Right lobe of liver (tissue), 4 donors: ENCODE measurements at regions not wholly inside any gene's neighbourhood (a gene's known extent, or its start where the extent isn't known, plus 50 kb on each side); places are given as distances from the start of the nearest gene placed in this dataset.

Experiments
- CTCF ChIP-seq, 4 donors: fragments of 200-600 bp in 3 of 4; fragments of 450-650 bp in 1 of 4; IDR thresholded peaks; one replicate each; pipeline versions ENCODE4 v1.5.1 to v1.8.0; 2016 to 2022; ENCODE audit warnings: antibody characterized with exemption in 4 of 4, mild to moderate bottlenecking in 2 of 4
- POLR2A ChIP-seq: fragments of 450-650 bp; IDR thresholded peaks from one replicate; pipeline ENCODE4 v1.6.1; 2017; ENCODE audit warnings: antibody characterized with exemption, mild to moderate bottlenecking
- donor health status: DM: no; HTN: no; CAD: no.
- donor health status: DM: no; HTN: no; CAD: no.
- donor health status: DM: no; HTN: yes; CAD: no.

GRCh38 chr12:114240288-114240687 lies 165.7 kb downstream of the TBX5 start:
- no peak for TF ChIP-seq CTCF (IDR thresholded peaks at IDR 0.05)
- TF ChIP-seq POLR2A: no peak
